Cardiac muscle cell (in vitro differentiated cells and primary cell): ENCODE measurements at regions not wholly inside any gene's neighbourhood (a gene's known extent, or its start where the extent isn't known, plus 50 kb on each side); places are given as distances from the start of the nearest gene placed in this dataset.

Experiments
- DNase-seq, 2 donors: peaks; one replicate each; pipeline versions ENCODE4 v3.0.0 to v3.0.0-alpha.2; 2010 to 2017; ENCODE audit warnings: low read depth in 1 of 2, low spot score in 1 of 2
- H3K27ac ChIP-seq: fragments of 200-600 bp; sonication (generic); 2 replicates; pipeline ENCODE4 v1.5.1; 2016
- H3K27me3 ChIP-seq: fragments of 200-600 bp; sonication (generic); 2 replicates; pipeline ENCODE4 v1.6.0; 2016; ENCODE audit warnings: control low read depth
- H3K36me3 ChIP-seq: fragments of 200-600 bp; sonication (generic); 2 replicates; pipeline ENCODE4 v1.5.1; 2016; ENCODE audit warnings: control low read depth
- H3K4me1 ChIP-seq: fragments of 200-600 bp; sonication (generic); 2 replicates; pipeline ENCODE4 v1.8.1; 2017; ENCODE audit warnings: low read depth, mild to moderate bottlenecking, mixed run types
- H3K4me3 ChIP-seq: fragments of 200-600 bp; sonication (generic); 2 replicates; pipeline ENCODE4 v1.5.1; 2016; ENCODE audit warnings: mild to moderate bottlenecking
- H3K9me3 ChIP-seq: fragments of 200-600 bp; sonication (generic); 2 replicates; pipeline ENCODE4 v1.5.1; 2017; ENCODE audit warnings: low read depth, mild to moderate bottlenecking, control low read depth
- TF ChIP-seq, protein P1 (sequence below): IDR thresholded peaks from 2 replicates; pipeline ENCODE4 v1.5.1; 2012; ENCODE audit warnings: low read depth, mild to moderate bottlenecking, low read length

DNA sequence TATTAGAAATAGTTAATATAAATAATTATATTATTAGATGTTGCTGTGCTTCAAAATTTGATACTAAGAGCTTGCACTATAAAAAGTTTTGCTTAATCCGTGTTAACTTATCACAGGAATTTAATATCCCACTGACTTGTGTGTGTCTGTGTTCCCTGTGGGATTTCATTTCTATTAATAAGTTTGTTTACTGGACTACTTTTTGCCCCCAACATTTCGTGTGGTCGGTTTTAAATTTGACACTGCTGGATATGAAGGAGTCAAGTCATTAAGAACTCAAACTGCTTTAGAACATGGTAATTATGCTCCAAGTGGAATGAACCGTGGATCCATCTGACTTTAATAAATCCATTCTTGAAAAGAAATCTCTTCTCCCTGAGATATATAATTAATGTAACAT is 182.2 kb upstream of the NUDT4 start:
- TF ChIP-seq, protein P1, sequence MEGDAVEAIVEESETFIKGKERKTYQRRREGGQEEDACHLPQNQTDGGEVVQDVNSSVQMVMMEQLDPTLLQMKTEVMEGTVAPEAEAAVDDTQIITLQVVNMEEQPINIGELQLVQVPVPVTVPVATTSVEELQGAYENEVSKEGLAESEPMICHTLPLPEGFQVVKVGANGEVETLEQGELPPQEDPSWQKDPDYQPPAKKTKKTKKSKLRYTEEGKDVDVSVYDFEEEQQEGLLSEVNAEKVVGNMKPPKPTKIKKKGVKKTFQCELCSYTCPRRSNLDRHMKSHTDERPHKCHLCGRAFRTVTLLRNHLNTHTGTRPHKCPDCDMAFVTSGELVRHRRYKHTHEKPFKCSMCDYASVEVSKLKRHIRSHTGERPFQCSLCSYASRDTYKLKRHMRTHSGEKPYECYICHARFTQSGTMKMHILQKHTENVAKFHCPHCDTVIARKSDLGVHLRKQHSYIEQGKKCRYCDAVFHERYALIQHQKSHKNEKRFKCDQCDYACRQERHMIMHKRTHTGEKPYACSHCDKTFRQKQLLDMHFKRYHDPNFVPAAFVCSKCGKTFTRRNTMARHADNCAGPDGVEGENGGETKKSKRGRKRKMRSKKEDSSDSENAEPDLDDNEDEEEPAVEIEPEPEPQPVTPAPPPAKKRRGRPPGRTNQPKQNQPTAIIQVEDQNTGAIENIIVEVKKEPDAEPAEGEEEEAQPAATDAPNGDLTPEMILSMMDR, result no peak
- Histone ChIP-seq H3K27ac (no peak overlapping the region), H3K4me3 (no peak overlapping the region), H3K36me3 (no peaks in the 10 kb centered on the region), H3K4me1 (peaks cover 27% of the 10 kb centered on the region), H3K27me3 (no peaks in the 10 kb centered on the region), H3K9me3 (no peaks in the 10 kb centered on the region)
- DNase-seq, result no peak

DNA sequence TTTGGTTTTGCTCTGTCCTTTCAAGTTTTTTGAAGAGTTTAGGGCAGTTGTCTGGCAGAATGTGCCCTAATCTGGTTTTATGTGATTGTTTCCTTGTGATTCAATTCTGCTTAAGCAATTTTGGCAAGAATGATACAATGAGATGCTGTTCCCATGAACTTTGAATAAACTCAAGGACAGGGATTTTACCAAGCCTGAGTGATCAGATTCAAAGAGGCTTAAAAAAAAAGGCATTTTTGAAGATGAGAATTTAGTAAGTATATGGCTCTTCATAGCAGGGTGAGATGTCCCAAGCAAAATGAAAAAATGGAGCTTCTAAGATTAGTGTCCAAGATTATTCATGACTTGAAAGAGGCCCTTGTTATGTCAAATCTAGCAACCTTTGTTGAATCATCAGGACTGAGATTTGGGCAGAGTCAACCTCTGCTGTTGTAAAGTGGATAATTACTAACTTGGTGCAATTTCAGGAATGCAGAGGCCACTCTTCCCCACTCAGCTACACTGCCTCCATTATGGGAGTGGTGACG is 180.6 kb upstream of the NUDT4 start:
- H3K27ac ChIP-seq, result no peak overlapping the region
- peak in 1 of 2 donors; percentile 67 for DNase-seq
- no peaks in the 10 kb centered on the region for H3K36me3 ChIP-seq

DNA sequence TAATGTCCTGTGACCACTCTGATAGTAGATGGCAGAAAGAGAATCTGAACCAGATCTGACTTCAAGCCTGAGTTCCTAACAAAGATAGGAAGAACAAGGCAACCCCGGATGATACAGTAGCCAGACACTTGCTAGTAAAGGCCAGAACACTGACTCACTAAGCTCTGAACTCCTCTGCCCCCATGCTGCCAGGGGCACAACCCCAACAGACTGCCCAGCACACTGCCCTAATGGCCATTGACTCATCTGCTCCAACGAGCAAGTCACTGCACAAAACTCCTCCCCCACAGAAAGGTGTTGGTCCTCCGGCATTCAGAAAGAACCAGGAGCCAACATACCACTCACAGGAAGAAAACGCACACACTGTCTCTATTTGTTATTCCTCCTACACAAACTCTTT is 179.6 kb upstream of the NUDT4 start:
- Histone ChIP-seq H3K36me3 (no peaks in the 10 kb centered on the region), H3K4me3 (no peak overlapping the region), H3K27me3 (no peaks in the 10 kb centered on the region), H3K4me1 (peaks cover 43% of the 10 kb centered on the region), H3K27ac (no peak overlapping the region), H3K9me3 (no peaks in the 10 kb centered on the region)
- TF ChIP-seq, protein P1, result no peak
- no peak for DNase-seq

More for the DNA sequence above, 180.6 kb upstream of the NUDT4 start:
- no peak overlapping the region for H3K4me3 ChIP-seq
- H3K27me3 ChIP-seq, result no peaks in the 10 kb centered on the region
- H3K9me3 ChIP-seq, result no peaks in the 10 kb centered on the region
- TF ChIP-seq, protein P1, result no peak
- peaks cover 38% of the 10 kb centered on the region for H3K4me1 ChIP-seq

DNA sequence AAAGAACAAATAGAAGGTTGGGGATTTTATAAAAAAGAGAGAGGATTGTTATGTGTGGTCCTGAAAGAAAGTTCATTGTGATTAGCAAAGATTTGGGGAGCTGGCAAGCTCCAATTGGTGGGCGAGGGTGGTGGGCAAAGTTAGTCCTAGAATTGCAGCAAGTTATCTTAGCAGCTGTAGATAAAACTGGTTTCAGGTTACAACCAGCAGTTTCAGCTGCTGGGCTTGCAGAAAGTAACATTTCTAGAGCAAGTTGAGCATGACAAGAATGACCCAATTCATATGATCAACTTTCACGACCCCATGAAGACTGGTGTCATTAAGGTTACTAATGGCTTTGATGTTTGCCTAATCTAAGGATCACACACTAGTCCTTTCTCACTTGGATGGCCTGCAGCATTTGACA is 177.9 kb upstream of the NUDT4 start:
- TF ChIP-seq, protein P1, result no peak
- DNase-seq, result peak; percentile 38 to 68
- H3K4me1 ChIP-seq, result peaks cover 49% of the 10 kb centered on the region
- no peaks in the 10 kb centered on the region for H3K9me3 ChIP-seq
- no peak overlapping the region for H3K4me3 ChIP-seq
- peak overlapping the region; percentile 79 for H3K27ac ChIP-seq
- no peaks in the 10 kb centered on the region for H3K27me3 ChIP-seq
- H3K36me3 ChIP-seq, result no peaks in the 10 kb centered on the region

DNA sequence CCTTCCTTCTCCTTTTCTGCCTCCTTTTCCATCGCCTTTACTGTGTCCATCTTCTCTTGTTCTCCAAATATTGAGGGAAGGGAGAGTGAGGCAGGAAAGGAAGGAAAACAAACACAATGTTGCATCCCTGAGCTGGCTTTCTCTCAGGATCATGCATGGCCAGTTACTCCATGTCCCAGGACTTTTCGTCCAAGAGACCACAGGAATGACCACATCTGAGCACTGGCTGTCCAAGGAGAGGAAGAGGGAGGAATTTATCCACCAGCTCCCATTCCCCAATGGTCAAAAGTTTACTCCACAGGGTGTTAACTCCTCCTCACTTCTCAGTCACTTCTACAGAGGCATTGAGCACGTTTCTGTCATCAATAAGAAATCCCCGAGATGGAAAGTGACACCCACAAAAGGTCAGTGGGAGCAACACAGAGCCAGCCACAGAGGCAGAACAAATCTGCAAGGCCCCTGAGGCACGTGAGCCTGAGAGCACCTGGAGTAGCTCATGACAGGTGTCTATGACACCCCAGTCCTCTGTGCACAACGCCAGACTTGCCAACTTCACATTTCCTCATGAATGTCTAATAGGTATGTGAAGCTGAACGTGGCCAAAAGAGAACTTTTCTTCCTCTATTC is 177.3 kb upstream of the NUDT4 start:
- H3K36me3 ChIP-seq, result no peaks in the 10 kb centered on the region
- peak; percentile 45 to 67 for DNase-seq
- TF ChIP-seq, protein P1, result no peak
- no peaks in the 10 kb centered on the region for H3K27me3 ChIP-seq
- H3K4me3 ChIP-seq, result no peak overlapping the region
- no peaks in the 10 kb centered on the region for H3K9me3 ChIP-seq
- H3K27ac ChIP-seq, result peak overlapping the region; percentile 79
- peaks cover 51% of the 10 kb centered on the region for H3K4me1 ChIP-seq
